ENCODE measurements at regions not wholly inside any gene's neighbourhood (a gene's known extent, or its start where the extent isn't known, plus 50 kb on each side); places are given as distances from the start of the nearest gene placed in this dataset.

DNA sequence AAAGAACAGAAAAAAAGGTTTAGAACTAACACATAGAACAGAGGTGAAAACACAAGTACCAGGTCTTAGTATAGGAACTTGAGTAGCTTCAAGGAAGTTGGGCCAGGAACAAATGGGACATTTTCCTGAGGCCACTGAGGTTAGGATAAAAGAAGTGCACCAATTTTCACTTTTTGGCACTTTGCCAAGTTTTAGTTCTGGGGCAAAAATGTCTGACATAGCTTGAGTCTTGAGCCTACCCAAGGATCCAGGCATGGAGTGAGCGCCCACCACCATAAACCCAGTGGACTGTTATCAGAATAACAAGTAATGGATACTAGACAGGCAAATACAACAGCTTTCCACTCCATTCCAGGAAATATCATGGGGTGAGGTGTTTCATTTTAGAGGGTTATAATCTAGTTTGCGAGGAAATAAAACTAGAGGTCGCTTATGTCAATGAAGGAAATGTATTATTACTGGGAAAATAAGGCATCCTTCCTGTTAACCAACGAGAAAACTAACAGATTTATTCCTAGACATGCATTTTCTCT, 199.7 kb upstream of the HMGA2 start:
- DNase-seq (ENCODE audit: low read depth in 2 of 2) = no peak

DNA sequence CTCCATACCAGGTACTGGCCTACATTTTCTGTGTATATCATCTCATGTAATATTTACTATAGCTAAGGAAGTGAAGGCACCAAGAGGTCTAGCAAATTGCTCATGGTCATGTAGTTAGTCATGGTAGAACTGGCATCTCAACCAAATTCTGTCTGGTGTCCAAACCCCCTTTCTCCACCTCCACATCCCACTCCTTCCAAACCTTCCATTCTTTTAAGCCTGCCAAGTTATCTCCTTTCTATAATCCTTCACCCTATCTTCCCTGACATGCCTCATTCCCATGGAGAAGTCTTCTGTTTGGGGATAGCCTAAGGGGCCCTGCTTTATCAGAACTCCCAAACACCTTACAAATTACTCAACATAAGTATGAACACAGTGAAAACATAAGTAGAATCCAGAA, 196.2 kb upstream of the HMGA2 start:
- no peak for DNase-seq (ENCODE audit: low read depth in 2 of 2)

DNA sequence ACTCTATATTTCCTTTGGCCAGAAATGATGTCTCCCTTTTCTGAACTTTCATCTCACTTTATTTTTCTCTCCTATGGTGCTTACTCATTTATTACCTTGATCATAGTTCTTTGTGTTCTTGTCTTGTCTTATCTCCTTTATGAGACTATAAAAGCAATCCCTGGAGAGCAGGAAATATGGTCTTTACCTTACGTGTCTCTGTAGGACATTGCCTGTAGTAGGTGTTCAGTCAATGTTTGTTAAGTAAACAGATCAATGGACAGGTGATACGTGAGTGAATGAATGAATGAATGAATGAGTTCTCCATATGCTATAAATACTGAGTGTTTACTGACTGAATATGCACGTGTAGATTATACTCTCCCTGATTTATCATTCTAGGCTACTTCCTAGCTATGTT, 193.7 kb upstream of the HMGA2 start:
- no peak for DNase-seq (ENCODE audit: low read depth in 2 of 2)

DNA sequence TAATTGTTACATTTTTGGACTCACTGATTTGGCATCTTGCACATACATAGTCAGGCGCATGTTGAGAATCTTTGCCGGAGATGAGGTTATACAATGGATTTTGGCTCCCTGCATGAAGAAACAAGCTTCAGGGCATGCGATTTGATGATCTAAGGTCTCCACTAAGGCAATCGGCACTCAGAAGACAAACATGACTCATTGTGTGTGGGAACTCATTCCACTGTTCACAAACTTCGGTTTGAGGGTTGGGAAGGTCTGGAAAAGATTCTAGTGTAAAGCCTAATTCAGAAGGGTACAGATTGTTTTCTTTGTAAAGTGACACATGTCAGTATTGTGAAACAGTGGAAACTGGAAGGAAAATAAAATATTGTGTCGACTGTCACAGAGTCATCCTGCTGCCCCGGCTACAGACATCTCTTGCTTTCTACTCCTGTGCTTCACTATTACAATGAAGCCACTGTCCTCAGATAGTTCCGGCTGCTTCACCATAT, 192.6 kb upstream of the HMGA2 start:
- no peak for DNase-seq (ENCODE audit: low read depth in 2 of 2)

DNA sequence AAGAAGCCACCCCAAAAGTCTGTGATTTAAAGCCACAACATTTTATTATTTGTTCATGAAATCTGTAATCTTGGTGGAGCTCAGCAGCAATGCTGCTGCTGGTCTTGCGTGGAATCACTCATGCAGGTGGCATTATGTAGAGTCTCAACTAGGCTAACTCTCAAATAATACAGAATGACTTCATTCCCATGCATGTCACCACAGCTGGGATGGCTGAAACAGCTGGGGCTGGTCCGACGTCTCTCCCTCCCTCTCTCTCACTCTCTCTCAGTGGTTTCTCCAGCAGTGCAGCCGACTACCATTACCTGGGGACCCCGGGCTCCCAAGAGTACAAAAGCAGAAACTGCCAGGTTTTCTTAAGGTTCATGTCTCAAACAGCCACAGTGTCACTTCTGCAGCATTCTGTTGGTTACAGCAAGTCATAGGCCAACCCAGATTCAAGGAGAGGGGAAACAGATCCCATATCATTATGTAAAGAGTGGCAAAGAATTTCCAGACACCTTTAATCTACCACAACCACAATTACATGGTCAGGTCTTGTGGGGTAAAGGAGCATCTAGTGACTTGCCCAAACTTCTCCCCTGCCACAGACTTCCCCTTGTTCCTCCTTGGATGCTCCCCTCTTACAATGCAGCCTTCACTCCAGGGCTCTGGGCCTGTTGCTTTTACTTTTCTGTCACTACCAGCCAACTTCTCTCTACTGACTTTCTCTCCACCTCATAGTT, 192.0 kb upstream of the HMGA2 start:
- DNase-seq (ENCODE audit: low read depth in 2 of 2) = no peak

DNA sequence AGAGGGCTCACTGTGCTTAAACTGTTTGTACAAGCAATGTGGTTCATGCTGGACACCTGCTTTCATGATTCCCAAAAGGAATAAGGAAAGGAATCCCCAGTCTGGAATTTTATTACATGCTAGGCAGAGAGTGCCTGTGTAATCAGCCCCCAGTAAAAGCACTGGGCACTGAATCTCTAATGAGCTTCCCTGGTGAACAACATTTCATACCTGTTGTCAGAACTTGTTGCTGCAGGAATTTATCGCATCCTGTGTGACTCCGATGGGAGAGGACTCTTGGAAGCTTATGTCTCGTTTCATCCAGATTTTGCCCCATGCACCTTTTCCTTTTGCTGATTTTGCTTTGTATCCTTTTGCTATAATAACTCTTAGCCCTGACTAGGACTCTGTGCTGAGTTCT, 190.2 kb upstream of the HMGA2 start:
- DNase-seq (ENCODE audit: low read depth in 2 of 2) = no peak

DNA sequence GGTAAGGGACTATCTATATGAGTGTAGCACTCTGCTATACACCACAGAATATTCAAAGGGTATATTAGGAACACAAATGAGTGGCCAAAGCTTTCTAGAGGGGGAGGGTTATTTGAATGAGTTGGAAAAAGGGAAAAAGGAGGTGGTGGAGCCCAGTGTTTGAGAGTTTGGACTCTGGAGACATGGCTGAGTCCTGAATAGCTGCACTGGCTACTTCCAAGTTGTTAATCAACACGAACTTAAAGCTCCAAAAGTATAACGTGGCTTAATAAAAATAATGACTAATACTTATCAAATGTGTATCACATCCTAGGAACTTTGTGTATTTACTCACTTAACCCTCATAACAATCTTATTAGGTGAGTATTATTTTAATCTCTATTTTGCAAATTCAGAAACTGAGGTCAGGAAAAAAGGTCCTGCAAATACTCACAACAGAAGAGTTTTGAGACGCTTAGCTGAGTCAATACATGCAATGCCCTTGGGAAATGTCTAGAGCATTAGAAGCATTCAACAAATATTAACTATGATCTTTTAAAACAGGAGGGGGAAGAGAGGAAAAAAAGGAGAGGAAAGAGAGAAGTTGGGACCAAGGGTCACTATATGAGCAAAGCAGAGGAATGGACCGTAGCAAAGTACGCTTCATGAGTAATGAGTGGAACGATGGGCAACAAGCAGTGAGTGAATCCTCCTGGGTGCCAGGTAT, 189.5 kb upstream of the HMGA2 start:
- DNase-seq (ENCODE audit: low read depth in 2 of 2) = no peak

DNA sequence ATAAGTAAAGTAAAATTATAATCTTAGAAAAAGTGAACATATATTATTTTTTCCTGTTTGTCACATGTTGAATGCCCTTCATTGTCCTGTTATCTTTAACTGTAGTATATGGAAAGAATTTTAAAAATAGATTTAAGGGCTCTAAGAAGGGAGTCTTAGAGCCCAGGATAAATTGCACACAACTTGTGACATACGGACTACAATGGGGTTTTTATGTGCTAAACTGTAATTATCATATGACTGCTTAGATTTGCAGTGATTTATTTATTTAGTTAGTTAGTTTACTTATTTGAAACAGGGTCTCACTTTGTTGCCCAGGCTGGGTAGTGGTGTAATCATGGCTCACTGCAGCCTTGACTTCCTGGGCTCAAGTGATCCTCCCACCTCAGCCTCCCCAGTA, 187.8 kb upstream of the HMGA2 start:
- DNase-seq (ENCODE audit: low read depth in 2 of 2) = no peak

DNA sequence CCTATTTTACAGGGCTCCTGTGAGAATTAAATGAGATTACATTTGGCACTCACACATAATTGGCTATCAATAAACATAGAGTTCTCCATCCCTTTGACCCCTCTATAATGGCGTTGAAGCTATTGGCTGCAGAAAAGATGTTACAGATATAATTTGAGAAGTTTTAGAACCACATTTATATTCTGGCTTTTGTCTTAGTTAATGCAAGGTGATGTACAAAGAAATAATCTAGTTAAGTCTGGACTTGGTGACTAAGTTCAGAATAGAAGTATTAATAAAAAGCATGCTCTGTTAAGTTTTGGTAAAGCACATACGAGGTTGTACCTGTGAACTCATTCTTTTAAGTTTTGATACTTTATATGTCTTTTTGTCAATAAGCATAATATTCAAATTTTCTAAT, 187.1 kb upstream of the HMGA2 start:
- DNase-seq (ENCODE audit: low read depth in 2 of 2) = no peak

DNA sequence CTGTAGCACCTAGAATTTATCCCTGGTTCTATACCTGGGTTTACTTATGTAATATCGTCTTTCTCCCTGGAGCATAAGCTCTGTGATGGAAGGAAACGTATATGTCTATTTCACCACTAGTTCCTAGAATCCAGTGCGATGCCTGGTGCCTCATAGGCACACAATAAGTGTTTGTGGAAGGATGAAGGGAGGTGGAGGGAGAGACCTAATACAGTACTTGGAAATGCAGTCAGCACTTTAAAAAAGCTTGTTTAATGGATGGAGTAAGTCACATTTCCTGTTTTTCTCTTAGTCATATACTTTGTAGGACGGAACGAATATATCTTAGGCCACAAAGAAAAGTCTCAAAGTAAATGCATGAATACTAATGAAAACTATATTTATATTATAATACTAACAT, 186.5 kb upstream of the HMGA2 start:
- no peak for DNase-seq (ENCODE audit: low read depth in 2 of 2)

DNA sequence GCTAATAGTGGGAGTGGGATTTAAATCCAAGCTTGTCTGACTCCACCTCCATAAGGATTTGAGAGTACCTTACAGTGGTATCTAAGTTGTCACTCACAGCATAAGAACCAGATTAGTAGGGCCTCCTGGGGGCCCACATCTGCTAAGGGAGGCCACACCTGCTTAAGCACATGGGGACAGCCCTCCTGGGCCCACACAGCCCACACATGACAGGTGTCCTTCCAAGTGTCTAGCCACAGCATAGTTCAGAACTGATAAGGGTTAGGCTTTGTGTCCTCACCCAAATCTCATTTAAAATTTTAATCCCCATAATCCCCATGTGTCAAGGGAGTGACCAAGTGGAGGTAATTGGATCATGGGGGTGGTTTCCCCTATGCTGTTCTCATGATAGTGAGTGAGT, 186.0 kb upstream of the HMGA2 start:
- no peak for DNase-seq (ENCODE audit: low read depth in 2 of 2)

DNA sequence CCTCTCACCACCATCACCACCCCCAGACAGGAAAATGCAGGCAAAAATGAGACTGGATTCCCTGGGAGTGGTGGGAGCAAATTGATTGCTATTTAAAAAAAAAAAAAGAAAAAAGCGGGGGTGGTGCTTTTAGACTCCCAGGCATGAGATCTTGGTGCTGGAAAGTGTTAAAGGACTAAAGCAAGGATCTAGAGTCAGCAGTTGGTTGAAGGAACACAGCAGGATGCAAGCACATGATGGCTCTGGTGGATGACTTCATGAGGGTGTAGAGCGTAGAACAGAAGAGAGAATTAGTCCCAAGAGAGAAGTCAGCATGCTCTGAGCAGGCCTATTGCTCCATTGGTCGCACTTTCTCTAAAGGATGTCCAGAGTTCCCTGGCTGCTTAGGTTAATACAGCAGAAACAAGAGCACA, 183.8 kb upstream of the HMGA2 start:
- DNase-seq (ENCODE audit: low read depth in 2 of 2) = no peak

DNA sequence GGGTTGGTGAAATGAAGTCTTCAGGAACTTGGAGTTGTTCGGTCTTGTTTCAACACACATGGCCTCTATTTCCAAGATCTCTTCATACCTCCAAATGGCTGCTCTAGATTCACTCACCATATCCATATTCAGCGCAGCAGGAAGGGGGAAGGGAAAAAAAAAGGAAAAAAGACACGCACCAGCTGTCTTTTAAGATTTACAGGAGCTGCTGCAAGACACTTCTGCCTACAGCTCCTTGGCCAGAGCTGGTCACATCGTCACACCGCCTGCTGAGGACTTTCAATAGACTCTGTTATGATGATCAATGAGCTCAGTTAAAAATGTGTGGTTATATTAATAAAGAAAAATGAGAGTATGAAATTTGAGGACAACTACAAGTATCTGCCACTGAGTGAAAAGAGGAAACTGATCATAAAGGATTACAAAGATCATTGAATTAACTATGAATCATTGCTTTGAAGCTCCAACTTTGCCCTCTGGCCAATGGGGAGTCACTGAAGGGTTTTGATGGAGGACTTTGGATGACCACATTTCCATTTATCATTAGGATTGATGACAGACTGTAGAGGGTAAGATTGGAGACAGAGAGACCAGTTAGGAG, 182.1 kb upstream of the HMGA2 start:
- no peak for DNase-seq (ENCODE audit: low read depth in 2 of 2)

DNA sequence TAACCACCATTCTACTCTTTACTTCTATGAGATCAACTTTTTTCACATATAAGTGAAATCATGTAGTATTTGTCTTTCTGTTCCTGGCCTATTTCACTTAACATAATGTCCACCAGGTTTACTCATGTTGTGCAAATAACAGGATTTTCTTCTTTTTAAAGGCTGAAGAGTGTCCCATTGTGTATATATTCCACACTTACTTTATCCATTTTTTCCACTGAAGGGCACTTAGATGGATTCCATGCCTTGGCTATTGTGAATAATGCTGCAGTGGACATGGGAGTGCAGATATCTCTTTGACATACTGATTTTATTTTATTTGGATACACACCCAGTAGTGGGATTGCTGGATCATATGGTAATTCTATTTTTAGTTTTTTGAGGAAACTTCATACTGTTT, 181.1 kb upstream of the HMGA2 start:
- DNase-seq (ENCODE audit: low read depth in 2 of 2) = no peak

DNA sequence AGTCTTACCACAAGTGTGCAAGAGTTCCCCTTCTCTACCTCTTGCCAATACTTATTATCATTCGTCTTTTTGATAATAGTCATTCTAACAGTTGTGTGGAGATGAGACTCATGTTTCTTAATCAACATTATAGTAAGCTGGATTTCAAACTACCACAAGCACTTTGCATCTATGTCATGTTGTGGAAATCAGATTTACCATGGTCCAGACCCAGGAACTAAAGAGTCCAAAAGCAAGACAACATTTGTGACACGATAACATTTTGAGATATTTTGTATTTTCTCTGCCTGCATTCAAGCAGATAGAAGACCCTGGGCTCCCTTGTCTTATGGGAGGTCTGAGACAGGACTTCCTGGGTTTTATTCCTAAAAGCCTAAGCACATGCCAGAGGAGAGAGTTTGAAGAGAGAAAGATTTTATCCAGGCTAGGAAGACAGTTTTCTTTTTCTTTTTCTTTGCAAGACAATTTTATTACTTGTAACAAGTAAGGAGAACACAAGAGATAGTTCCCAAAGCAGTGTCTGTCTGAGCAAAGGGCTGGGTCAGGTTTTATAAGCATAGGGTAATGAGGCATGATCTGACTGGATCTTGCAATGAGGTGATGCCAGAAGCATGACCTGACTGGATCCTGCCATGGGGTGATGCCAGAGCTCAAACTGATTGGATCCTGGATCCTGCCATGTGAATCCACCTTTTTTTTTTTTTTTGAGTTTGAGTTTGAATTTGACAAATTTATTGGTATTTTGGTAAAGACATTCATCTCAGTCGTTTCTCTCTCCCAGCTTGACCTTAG, 180.5 kb upstream of the HMGA2 start:
- DNase-seq (ENCODE audit: low read depth in 2 of 2) = no peak

DNA sequence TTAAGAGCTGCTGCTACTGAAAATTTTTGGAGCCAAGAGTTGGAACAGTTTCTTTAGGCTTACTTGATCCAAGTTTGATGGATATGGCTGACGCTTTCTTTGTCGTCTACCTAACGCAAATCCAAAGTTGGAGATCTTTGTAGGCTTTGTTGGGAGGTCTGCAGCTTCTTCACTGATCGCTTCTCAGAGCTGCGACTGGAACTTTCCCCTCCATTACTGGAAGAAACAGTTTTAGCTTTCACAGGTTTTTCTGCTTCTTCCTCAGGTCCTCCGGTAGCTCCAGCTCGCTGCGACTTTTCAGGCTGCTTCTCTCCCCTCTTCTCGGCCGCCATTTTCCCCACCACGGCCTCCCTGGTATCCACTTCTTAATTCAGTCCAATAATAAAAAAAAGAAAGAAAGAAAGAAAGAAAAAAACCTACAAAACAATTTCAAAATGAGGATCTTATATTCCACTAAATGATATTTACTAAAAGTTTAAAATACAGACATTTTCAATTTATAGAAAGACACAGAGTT, 178.1 kb upstream of the HMGA2 start:
- no peak for DNase-seq (ENCODE audit: low read depth in 2 of 2)

DNA sequence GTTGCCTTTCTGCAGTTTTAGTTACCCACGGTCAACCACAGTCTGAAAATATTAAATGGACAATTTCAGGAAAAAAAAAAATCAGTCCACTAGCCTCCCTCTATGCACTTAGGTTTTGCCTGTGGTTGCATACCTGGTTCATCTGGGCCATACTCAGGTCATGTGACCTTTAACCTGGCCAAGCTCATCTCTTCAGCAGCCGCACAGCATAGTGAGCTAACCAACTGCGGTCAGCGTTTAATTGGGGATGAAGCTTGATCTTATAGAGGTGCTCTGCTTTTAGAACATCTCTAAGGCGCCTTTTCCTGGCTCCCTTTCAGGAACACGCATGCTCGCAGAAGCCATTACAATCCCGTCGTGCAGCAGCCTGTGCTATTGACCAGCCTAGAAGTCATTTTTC, 177.2 kb upstream of the HMGA2 start:
- no peak for DNase-seq (ENCODE audit: low read depth in 2 of 2)

DNA sequence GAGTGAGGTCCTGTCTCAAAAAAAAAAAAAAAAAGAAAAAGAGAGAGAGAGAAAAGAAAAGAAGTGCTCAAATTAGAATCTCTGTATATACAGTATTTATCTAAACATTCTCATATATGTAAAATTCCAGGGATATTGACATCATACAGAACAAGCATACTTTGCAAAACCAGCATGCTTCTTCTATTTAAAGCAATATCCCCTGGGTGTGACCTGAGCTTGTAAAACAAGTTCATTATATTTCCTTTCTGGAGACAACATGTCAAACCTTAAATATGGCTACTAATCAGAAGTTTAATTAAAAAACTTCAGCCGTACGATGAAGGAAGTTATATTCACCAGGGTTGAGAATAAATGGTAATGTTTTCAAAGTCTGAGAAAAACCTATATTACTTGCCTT, 175.8 kb upstream of the HMGA2 start:
- no peak for DNase-seq (ENCODE audit: low read depth in 2 of 2)

DNA sequence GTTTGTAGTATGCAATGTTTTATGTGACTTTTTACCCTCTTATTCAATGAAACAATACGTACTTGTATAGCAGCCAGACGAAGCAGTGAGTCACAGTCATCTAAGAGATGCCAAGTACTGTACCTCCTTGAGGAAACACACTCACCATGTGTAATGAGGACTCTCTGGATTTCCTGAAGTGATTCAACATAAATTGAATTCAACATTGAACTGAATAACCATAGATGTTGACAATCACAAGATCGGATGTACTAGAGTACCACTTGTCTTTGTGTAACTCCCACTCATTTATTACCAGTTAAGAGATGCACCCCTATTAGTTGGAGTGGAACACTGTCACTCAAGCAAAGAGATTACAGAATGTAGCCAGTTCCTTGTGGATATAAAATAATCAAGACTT, 175.2 kb upstream of the HMGA2 start:
- no peak for DNase-seq (ENCODE audit: low read depth in 2 of 2)

DNA sequence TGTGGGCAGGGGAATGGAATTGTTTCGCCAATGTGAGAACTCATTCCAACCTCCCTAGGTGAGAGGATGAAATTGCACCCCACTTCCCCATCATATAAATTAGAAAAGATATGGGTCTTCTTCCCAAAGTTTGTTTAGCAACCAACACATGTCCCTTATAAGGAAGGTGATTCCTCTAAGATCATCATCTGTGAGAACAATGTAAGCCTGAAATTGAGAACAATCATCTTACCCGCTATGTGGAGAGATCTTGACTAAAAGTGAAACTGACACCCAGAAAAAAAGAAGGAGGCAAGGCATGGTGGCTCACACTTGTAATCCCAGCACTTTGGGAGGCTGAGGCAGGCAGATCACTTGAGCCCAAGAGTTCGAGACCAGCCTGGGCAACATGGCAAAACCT, 173.2 kb upstream of the HMGA2 start:
- DNase-seq (ENCODE audit: low read depth in 2 of 2) = no peak

DNA sequence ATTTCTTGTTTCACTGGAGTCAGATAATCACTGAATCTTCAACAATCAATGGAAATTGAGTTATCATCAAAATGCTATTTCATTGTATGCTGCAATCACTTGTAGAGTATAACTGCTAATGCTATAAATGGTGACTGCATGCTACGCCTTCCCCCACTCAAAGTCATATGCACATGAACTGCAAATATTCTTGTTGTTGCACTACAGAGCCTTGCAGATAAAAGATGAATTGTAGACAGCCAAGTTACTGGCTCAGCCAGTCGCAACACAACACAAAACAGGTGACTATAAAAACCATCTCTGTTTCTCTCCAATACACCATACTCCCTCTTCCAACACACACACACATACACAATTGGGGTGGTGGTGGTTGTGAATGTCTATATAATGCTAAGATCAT, 171.0 kb upstream of the HMGA2 start:
- no peak for DNase-seq (ENCODE audit: low read depth in 2 of 2)

All from stimulated activated CD4-positive, alpha-beta T cell treated with anti-CD3 and anti-CD28 coated beads, Interleukin-15, amount 100 ng/mL, for 48 hours (primary cell).